ENCODE measurements at regions not wholly inside any gene's neighbourhood (a gene's known extent, or its start where the extent isn't known, plus 50 kb on each side); places are given as distances from the start of the nearest gene placed in this dataset.
"Not testable (repeated sequence)": the region's sequence is repeated elsewhere in the genome, so short reads cannot be mapped to it uniquely, and the experiment has no call there.

- no peak for DNase-seq
Measured at GRCh38 chr3:109480014-109480413, 142.7 kb upstream of the DPPA4 start.

DNA sequence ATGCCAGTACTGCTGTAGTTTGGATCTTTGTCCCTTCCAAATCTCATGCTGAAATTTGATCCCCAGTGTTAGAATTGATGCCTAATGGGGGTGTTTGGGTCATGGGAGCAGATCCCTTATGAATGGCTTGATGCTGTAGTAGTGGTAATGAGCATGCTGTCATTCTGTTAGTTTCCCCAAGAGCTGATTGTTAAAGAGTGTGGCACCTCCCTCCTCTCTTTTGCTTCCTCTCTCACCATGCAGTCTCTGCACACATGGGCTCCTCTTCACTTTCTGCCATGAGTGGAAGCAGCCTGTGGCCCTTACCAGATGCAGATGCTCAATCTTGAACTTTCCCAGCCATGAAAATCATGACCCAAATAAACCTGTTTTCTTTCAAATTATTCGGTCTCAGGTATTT lies 141.3 kb upstream of the DPPA4 start:
- no peak for DNase-seq

DNA sequence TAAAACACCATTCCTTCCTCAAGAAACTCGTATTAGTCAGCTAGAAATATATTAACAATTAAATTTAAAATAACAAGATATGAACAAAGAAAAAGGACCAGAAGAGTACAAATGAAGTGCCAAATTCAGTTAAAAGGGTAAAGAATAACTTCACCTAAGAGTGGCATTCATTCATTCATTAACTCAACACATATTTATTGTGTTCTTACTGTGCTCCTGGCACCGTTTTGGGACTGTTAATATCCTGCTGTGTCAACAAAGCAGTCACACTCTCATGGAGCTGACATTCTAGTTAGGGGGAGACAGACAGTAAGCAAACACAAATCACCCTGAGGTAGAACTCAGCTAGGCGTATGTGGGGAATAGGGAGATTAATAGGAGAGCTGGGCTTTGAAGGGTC lies 123.6 kb upstream of the DPPA4 start:
- no peak for DNase-seq

DNA sequence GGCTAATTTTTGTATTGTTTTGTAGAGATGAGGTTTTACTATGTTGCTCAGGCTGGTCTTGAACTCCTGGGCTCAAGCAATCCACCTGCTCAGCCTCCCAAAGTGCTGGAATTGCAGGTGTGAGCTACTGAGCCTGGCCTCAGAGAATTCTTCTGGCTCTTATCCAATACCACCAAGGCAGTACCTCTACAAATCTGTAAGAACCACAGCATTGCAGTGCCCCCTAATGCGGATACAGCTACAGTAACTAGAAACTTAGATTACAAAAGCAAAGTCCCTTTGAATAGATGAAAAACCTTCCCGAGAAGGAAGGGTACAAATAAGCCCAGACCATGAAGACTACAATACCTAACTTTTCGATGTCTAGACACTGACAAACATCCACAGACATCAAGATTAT lies 107.9 kb upstream of the DPPA4 start:
- DNase-seq = no peak

DNA sequence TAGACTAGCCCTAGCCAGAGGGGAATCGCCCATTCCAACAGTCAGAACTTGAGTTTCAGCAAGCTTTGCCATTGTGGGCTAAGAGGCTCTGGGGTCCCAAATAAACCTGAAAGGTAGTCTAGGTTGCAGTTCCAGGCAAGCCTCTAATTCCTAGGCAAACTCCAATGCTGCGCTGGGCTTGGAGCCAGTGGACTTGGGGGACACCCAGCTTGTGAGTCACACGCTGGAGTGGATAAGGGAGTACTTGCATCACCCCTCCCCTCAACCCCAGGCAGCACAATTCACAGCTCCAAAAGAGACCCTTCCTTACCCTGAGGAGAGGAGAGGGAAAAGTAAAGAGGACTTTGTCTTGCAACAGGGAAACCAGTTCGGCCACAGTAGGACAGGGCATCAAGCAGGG lies 105.2 kb upstream of the DPPA4 start:
- peak; percentile 32 for DNase-seq

- no peak for DNase-seq
Measured at GRCh38 chr3:109440353-109440752, 103.0 kb upstream of the DPPA4 start.

DNA sequence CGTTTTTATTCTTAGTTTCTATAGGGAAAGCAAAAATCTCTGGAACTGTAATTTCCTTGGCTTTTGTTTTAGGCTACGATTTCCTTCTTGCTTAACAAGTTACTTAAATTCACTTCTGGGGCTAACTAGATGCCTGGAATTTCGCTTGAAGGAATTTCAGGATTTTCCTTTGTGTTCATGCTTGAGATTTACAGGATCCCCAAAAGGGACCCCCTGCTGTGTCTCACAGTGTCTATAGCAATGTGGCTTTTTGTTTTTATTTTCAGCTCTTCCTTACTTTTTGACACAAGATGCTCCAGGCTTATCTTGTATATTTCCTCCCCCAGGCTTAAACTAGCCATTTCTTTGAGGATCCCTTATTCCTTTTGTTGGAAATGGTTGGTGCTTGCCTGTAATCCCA lies 95.5 kb upstream of the DPPA4 start:
- no peak for DNase-seq

GRCh38 chr3:109430911-109431563 lies 93.7 kb upstream of the DPPA4 start:
- no peak for DNase-seq

DNA sequence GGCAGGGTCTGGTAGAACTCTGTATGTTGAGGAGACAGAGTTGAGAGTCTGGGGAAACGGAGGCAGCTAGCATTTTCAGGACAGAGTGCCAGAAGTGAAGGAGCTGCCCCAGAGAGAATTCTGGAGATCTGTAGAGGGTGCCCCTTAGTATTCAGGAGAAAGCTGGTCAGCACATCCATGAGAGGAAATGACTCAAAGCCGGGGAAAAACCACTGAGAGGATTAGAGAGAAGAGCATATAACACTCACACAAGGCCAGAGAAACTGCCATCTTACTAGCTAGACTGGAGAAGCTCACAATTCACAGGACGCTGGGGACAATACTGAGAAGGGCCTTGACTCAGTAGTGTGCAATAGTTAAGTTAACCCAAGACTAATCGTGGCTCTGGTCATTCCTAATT lies 75.7 kb upstream of the DPPA4 start:
- peak; percentile 61 for DNase-seq

DNA sequence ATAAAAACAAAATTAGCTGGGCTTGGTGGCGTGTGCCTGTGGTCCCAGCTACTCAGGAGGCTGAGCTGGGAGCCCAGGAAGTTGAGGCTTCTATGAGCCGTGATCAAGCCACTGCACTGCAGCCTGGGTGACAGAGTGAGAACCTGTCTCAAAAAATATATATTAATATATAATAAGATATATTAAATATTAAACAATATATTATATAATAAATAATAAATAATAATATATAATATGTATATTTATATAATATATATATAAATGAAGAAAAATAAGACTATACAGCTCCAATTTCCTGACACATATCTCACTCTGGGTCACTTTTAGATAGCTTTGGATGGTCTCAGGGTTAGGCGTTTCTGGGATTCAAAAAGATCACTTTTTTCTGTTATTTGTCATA lies 74.2 kb upstream of the DPPA4 start:
- no peak for DNase-seq

DNA sequence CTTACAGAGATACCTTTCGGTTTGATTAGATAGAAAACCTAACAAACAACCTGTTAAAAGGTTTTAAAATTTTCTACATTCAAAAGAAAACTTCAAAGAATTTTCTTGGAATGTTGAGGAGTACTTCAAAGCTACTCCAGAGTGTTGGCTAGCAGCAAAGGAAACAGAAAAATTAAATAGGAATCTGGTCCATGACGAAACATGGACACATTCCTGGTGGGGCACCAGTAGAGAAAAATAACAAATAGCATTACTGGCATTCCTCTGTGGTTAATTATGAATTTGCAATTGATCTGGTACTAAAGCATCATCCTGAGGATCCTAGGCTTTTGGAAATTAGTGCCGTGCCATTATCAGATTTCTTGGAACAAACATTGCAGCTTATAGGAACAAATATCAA lies 59.5 kb upstream of the DPPA4 start:
- peak; percentile 50 for DNase-seq

DNA sequence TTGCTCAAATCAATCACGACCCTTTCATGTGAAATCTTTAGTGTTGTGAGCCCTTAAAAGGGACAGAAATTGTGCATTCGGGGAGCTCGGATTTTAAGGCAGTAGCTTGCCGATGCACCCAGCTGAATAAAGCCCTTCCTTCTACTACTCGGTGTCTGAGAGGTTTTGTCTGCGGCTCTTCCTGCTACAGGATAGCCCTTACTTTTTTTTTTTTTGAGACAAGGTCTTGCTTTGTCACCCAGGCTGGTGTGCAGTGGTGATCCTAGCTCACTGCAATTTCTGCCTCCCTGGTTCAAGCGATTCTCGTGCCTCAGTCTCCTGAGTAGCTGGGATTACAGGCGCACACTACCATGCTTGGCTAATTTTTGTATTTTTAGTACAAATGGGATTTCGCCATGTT lies 56.4 kb upstream of the DPPA4 start:
- DNase-seq = not testable (repeated sequence)

DNA sequence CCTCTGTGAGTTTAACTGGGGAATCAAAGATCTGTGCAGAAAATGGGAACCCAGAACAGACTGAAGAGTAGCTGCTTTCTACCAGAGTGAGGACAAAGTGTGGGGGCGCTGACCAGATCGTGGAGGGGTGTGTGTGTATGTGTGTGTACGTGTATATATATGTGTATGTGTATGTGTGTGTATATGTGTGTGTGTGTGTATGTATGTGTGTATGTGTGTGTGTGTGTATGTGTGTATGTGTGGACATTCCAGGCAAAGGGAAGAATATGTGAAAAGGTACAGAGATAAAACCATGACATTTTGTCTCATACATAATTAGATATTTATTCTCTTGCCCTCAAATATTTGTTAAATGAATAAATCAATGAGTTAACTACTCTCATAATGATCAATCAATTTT lies 54.9 kb upstream of the DPPA4 start:
- DNase-seq = no peak

DNA sequence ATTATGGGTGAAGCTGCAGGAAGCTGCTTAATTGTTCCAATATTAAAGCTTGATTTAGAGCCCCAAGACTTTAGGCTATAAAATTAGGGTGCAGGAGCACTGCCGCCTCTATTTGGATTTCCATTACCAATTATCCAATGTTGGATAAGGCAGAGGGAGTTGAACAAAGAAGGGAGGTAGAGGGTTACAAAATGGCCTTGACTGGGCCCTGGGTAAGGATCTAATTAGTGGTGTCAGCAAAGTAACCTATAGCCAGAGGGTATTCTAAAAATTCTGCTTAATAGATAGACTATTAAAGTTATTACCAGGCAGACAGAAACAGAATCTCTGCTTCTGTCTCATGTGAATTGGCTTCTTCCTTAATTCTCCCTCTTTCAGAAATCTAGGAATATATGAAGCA lies 50.3 kb upstream of the DPPA4 start:
- DNase-seq = no peak

GRCh38 chr3:109387201-109387600 lies 49.9 kb upstream of the DPPA4 start:
- no peak for DNase-seq
